Esophagus squamous epithelium (tissue), 5 donors: ENCODE measurements at regions not wholly inside any gene's neighbourhood (a gene's known extent, or its start where the extent isn't known, plus 50 kb on each side); places are given as distances from the start of the nearest gene placed in this dataset.

Source experiments
- DNase-seq: peaks from one replicate; lab custom pipeline; 2025; lab: John Stamatoyannopoulos, UW
- H3K27ac ChIP-seq, 4 donors: fragments of 200-600 bp; sonication (generic); one replicate each; pipeline ENCODE4 v1.5.1; 2016 to 2019; ENCODE audit warnings: mild to moderate bottlenecking in 1 of 4
- H3K27me3 ChIP-seq, 4 donors: fragments of 200-600 bp; sonication (generic); 1 replicate in 3 of 4; 2 replicates in 1 of 4; pipeline versions ENCODE4 v1.5.1 to v1.6.0; 2017 to 2021; ENCODE audit warnings: antibody characterized with exemption in 1 of 4
- H3K36me3 ChIP-seq, 3 donors: fragments of 200-600 bp; sonication (generic); one replicate each; pipeline ENCODE4 v1.5.1; 2016 to 2019
- H3K4me1 ChIP-seq, 3 donors: fragments of 200-600 bp; sonication (generic); one replicate each; pipeline ENCODE4 v1.5.1; 2017 to 2019
- H3K4me3 ChIP-seq, 4 donors: fragments of 200-600 bp; sonication (generic); 1 replicate in 3 of 4; 2 replicates in 1 of 4; pipeline ENCODE4 v1.5.1; 2016 to 2019; ENCODE audit warnings: mild to moderate bottlenecking in 2 of 4, moderate library complexity in 1 of 4
- H3K9me3 ChIP-seq, 3 donors: fragments of 200-600 bp; sonication (generic); one replicate each; pipeline ENCODE4 v1.5.1; 2016 to 2019
- CTCF ChIP-seq, 6 experiments: fragments of 450-650 bp in 4 of 6; fragments of 200-600 bp in 2 of 6; sonication (generic) in 2 of 6; IDR thresholded peaks; one replicate each; pipeline ENCODE4 v1.5.1; 2016 to 2019; ENCODE audit warnings: antibody characterized with exemption in 6 of 6, mild to moderate bottlenecking in 4 of 6, moderate library complexity in 4 of 6
- POLR2A ChIP-seq, 4 donors: fragments of 450-650 bp; IDR thresholded peaks; one replicate each; pipeline ENCODE4 v1.6.1; 2017; ENCODE audit warnings: antibody characterized with exemption in 4 of 4, mild to moderate bottlenecking in 4 of 4, moderate library complexity in 3 of 4
- WGBS, 2 donors: methylation state at CpG; one replicate each; pipeline ENCODE4 v1.1.5; 2018; 5-methylcytosine and 5-hydroxymethylcytosine counted together
- intact Hi-C: fragments of 100-400 bp; cut with DNase I; formaldehyde crosslinking; loops from one replicate; pipeline ENCODE4 v1.15.0; 2022
- donor health status: DM: yes; HTN: yes; CAD: no.

- WGBS, 2 donors = 92 to 95% methylated on average over 2 of the region's 2 CpGs
- Histone ChIP-seq H3K9me3 (no peaks in the 10 kb centered on the region), H3K27me3 (no peaks in the 10 kb centered on the region), H3K36me3 (peaks cover 0 to 19% (median 0%) of the 10 kb centered on the region in 3 donors), H3K27ac (no peak overlapping the region), H3K4me1 (peaks cover 0 to 7% (median 0%) of the 10 kb centered on the region in 3 donors), H3K4me3 (no peak overlapping the region)
- intact Hi-C loops = no loop called here
- DNase-seq = no peak
- TF ChIP-seq CTCF (IDR thresholded peaks at IDR 0.05) (no peak), POLR2A (IDR thresholded peaks at IDR 0.05) (no peak)
These were observed 133.2 kb downstream of the DISP1 start for GRCh38 chr1:222948079-222948478.

GRCh38 chr1:222950892-222951291 is 136.1 kb downstream of the DISP1 start:
- Histone ChIP-seq H3K4me3 (no peak overlapping the region), H3K27ac (no peak overlapping the region), H3K9me3 (no peaks in the 10 kb centered on the region), H3K4me1 (peaks cover 0 to 19% (median 0%) of the 10 kb centered on the region in 3 donors), H3K27me3 (no peaks in the 10 kb centered on the region), H3K36me3 (no peaks in the 10 kb centered on the region)
- WGBS, 2 donors = 47 to 87% methylated on average over 3 of the region's 3 CpGs
- intact Hi-C loops = no loop called here
- TF ChIP-seq POLR2A (IDR thresholded peaks at IDR 0.05) (no peak), CTCF (IDR thresholded peaks at IDR 0.05) (no peak)
- no peak for DNase-seq

- intact Hi-C loops = no loop called here
- peak overlapping the region in 1 of 4 donors; percentile 18 for H3K27ac ChIP-seq
- WGBS, 2 donors = 52 to 57% methylated on average over 1 of the region's 1 CpG
These were observed 138.7 kb downstream of the DISP1 start for GRCh38 chr1:222953585-222953984.

GRCh38 chr1:222955964-222956363 is 141.1 kb downstream of the DISP1 start:
- intact Hi-C loops = no loop called here
- no peaks in the 10 kb centered on the region for H3K27me3 ChIP-seq
- H3K36me3 ChIP-seq = no peaks in the 10 kb centered on the region
- no peak for DNase-seq
- no peak overlapping the region for H3K27ac ChIP-seq
- 85 to 92% methylated on average over 2 of the region's 2 CpGs for WGBS, 2 donors
- H3K4me3 ChIP-seq = no peak overlapping the region
- H3K4me1 ChIP-seq = peaks cover 0 to 15% (median 0%) of the 10 kb centered on the region in 3 donors
- TF ChIP-seq CTCF (IDR thresholded peaks at IDR 0.05) (no peak), POLR2A (IDR thresholded peaks at IDR 0.05) (no peak)
- no peaks in the 10 kb centered on the region for H3K9me3 ChIP-seq

More at GRCh38 chr1:222953585-222953984, 138.7 kb downstream of the DISP1 start:
- Histone ChIP-seq H3K4me1 (peaks cover 0 to 19% (median 0%) of the 10 kb centered on the region in 3 donors), H3K36me3 (no peaks in the 10 kb centered on the region), H3K4me3 (no peak overlapping the region), H3K27me3 (no peaks in the 10 kb centered on the region), H3K9me3 (no peaks in the 10 kb centered on the region)
- no peak for DNase-seq
- TF ChIP-seq CTCF (IDR thresholded peaks at IDR 0.05) (no peak), POLR2A (IDR thresholded peaks at IDR 0.05) (no peak)

- Histone ChIP-seq H3K27ac (no peak overlapping the region), H3K9me3 (no peaks in the 10 kb centered on the region), H3K36me3 (no peaks in the 10 kb centered on the region), H3K4me3 (no peak overlapping the region), H3K4me1 (peaks cover 0 to 11% (median 0%) of the 10 kb centered on the region in 3 donors), H3K27me3 (no peaks in the 10 kb centered on the region)
- intact Hi-C loops = no loop called here
- DNase-seq = no peak
- TF ChIP-seq CTCF (IDR thresholded peaks at IDR 0.05) = no peak
- TF ChIP-seq POLR2A (IDR thresholded peaks at IDR 0.05) = no peak
These were observed 141.8 kb downstream of the DISP1 start for GRCh38 chr1:222956601-222957000.
